ENCODE measurements at regions not wholly inside any gene's neighbourhood (a gene's known extent, or its start where the extent isn't known, plus 50 kb on each side); places are given as distances from the start of the nearest gene placed in this dataset.

GRCh38 chr2:160835166-160835565 is 325.1 kb upstream of the TANK start:
- no peak for TF ChIP-seq CTCF (IDR thresholded peaks at IDR 0.05; ENCODE audit: insufficient read depth, low read depth, low read length)
- H3K4me3 ChIP-seq (ENCODE audit: low read depth, low read length), result no peak overlapping the region
- DNase-seq (ENCODE audit: low read depth), result no peak

DNA sequence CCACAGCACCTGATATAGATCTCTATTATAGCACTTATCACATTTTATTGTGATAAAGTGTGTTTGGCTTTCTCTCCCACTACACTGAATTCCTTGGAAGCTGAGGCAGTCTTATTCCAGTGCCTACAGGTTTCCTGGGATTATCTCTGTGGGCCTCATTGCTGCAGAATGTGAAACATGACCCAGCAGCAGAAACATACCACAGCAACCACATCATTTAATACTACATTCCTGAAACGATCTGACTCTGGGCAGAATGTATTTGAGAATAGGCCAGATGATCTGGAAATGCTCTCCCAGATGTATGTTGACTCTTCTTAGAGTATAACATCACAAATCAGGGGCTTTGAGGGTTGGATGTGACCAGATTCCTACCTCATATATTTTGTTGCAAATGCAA is 323.5 kb upstream of the TANK start:
- no peak for TF ChIP-seq CTCF (IDR thresholded peaks at IDR 0.05; ENCODE audit: insufficient read depth, low read depth, low read length)
- DNase-seq (ENCODE audit: low read depth), result peak; percentile 86
- no peak overlapping the region for H3K4me3 ChIP-seq (ENCODE audit: low read depth, low read length)

DNA sequence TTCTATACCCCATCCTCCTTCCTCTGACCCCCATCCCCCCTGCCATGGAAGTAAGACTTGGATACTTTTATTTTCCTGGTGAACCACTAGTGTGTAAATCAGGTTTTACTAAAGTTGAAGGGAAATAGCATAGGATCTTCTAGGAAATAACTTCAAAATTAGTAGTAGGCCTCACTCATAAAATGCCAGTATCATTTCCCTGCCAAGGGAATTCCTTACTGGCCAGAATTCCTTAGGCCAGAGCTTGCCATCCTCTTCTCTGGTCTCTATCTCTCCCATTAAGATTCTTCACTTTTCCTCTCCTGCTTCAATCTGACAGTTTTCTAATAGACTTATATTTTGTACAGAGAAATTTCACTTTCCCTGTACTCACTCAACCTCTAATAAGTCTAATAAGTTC is 322.8 kb upstream of the TANK start:
- TF ChIP-seq CTCF (IDR thresholded peaks at IDR 0.05; ENCODE audit: insufficient read depth, low read depth, low read length), result no peak
- H3K4me3 ChIP-seq (ENCODE audit: low read depth, low read length), result no peak overlapping the region
- no peak for DNase-seq (ENCODE audit: low read depth)

DNA sequence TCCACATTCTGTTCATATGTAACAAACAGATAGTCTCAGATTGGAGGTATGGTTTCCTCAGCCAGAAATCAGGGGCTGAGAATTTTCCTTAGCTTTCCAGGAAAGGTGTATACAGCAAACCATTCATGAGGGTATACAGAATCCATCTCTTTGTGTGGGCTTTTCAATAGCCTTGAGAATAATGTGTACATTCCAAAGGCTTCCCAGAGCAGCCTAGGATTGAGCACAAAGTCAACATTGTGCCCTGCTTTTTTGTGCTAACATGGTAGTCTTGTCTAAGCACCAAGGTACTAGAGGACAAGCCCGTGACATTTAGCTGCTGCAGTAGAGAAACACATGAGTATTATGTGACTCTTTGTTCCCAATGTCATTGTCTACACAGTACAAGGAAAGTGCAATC is 322.1 kb upstream of the TANK start:
- TF ChIP-seq CTCF (IDR thresholded peaks at IDR 0.05; ENCODE audit: insufficient read depth, low read depth, low read length), result no peak
- no peak overlapping the region for H3K4me3 ChIP-seq (ENCODE audit: low read depth, low read length)
- DNase-seq (ENCODE audit: low read depth), result no peak

DNA sequence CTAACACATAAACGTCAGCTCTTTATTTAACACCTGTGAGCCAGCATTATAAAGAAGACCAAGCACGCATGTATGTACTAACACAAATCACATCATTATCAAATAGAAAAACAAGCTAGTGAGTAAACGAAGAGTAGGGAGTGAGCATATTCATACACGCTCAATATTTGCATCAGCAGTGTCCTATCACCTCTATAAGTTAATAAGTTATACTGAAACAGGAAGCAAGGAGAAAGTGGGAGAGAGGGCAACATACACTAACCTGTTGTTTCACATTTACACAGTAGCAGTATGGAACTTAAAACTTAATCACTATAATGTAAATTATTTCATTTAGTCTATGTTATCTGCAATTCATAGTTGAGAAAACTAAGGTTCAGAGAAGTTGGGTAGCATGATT is 321.5 kb upstream of the TANK start:
- TF ChIP-seq CTCF (IDR thresholded peaks at IDR 0.05; ENCODE audit: insufficient read depth, low read depth, low read length), result no peak
- no peak for DNase-seq (ENCODE audit: low read depth)
- H3K4me3 ChIP-seq (ENCODE audit: low read depth, low read length), result no peak overlapping the region

DNA sequence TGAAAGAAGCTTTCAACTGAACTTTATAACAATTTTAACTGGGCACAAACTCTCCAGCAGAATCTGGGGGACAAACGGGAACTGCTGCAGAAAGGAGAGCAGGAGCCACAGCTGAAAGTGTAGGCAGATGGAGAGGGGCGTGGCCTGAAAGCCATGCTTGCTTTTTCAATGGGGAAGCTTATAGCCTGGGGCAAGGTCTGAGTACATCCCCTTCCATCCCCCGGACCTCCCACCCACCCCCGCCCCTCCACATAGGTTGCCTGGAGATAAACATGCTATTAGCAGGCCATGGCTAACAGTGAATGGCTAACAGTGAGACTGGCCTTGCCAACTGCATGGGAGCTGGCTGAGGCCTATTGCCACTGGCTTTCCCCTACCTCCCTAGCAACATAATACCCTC is 317.9 kb upstream of the TANK start:
- TF ChIP-seq CTCF (IDR thresholded peaks at IDR 0.05; ENCODE audit: insufficient read depth, low read depth, low read length), result no peak
- H3K4me3 ChIP-seq (ENCODE audit: low read depth, low read length), result no peak overlapping the region
- no peak for DNase-seq (ENCODE audit: low read depth)

GRCh38 chr2:160859096-160859495 is 301.1 kb upstream of the TANK start:
- no peak overlapping the region for H3K4me3 ChIP-seq (ENCODE audit: low read depth, low read length)
- no peak for TF ChIP-seq CTCF (IDR thresholded peaks at IDR 0.05; ENCODE audit: insufficient read depth, low read depth, low read length)
- DNase-seq (ENCODE audit: low read depth), result peak; percentile 6
